NCI-H1436 (cell line): ENCODE measurements at regions not wholly inside any gene's neighbourhood (a gene's known extent, or its start where the extent isn't known, plus 50 kb on each side); places are given as distances from the start of the nearest gene placed in this dataset.
A peak's percentile ranks its signal among the peaks of the same experiment; 100 is the strongest.

Experiments
- DNase-seq: peaks from one replicate; lab custom pipeline; 2025; lab: John Stamatoyannopoulos, UW

DNA sequence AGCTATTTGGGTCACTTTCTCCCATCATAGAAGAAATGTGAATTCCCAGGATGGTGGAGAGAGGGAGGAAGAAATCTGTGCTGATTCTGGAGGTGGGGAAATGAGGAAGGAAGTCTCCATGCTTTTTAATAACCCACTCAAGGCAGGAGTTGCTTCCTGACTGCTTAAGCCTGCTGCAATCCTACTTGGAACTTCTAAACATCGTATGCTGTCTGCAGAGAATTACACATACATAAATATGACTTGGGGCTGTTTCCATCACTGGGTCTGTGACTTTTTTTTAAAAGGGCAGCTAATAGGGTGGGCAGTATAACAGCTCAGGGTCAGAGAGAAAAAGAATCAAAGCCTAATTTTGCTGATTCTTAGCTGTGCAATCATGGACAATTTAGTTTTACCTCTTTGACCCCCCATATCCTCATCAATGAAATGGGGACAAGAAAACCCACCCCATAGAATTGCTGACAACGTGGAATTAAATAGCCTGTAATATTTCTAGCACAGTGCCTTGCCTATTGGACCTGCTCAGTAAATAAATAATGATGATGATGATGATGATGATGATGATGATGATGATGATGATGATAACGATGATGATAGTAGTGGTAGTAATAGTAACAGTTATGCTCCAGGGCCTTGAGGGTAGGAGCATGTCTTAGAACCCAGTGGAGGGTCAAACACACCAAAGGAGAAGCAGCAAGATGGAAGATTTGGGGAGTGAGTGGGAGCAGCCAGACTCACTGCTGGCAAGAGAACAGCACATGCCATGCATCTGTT is 166.7 kb upstream of the LRFN2 start:
- DNase-seq = no peak

DNA sequence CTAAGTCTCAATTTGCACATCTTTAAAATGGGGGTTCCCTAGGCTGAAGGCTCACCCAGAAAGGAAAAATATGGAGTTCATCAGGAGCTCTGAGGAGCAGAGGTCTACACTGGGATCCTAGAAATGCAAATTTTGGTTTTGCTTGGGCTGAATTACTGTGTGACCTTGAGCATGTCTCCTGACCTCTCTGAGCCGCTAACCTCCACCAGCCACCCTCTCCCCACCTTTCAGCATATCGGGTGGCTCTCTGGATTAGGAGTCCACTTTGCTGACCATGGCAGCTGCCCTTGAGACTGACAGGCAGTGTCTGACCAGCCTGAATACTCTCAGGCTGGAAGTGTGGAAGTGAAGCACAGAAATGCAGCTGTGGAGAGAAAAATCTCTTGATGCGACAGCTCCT is 165.9 kb upstream of the LRFN2 start:
- no peak for DNase-seq

DNA sequence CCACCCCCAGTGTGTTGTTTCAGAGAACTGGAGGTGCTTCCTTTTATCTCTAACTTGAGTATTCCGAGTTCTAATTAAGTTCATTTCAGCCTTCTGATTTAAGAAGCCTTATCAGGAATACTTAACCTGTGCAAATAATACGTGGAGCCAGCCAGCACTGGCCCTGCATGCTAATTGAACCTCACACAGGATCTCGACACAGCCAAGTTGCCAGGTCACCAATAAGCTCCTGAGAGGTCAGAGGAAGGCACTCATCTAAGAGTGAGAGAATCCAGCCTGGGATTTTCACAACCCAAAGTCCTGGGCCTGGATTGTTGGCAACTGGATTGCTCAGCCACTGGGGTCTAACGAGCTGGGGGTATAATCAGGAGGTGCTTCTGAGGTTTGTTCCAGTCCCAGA is 157.7 kb upstream of the LRFN2 start:
- DNase-seq = no peak

DNA sequence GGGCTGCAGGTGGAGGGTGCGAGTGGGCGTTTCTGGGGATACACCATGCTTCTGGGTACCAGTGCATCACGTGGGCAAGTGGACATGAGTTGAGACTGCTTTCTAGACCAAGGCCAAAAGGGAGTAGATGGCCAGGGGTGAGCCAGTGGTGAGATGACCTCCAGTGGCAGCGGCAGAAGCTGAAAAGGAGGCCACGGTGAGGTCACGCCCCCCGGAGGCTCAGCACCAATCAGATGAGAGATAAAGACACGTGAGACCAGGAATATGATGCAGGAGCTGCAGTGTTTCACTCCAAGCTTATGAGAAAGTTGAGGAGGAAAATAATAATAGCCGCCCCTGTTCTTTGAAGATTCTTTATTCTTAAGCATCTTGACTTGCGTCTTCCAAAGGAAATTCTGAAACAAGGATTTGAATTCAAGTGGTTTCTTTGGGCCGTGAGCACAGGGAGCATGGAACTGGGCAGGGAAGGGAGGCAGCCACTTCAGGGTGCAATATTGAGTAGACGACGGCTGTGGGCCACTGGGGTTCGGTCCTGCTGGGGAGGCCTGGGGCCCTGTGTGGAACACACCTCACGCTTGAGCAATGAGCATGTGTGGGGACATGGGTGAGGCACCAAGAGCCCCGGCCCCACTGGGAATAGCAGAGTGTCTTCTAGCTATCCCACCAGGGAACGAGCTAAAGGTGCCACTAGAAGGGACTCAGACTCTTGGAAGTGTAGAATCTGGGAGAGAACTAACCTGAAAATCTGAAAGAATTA is 156.7 kb upstream of the LRFN2 start:
- no peak for DNase-seq

DNA sequence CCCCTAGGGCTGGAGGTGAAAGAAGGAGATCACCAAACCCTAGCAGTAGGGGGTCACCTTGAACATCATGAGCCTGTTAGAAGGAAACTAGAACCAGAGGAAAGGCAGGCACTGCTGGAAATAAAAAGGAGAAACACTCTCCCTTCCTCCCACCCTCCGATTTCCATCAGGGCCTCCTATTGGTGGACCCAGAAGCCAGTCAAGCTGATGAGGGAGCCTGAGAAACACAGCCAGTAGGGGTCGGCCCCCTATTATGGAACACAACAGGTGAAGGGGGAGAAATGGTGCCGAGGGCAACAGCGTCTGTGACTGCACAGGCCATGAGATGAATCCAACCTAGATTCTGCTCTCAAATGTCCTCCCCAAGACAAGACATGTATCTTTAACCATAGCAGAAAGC is 156.1 kb upstream of the LRFN2 start:
- DNase-seq = no peak

DNA sequence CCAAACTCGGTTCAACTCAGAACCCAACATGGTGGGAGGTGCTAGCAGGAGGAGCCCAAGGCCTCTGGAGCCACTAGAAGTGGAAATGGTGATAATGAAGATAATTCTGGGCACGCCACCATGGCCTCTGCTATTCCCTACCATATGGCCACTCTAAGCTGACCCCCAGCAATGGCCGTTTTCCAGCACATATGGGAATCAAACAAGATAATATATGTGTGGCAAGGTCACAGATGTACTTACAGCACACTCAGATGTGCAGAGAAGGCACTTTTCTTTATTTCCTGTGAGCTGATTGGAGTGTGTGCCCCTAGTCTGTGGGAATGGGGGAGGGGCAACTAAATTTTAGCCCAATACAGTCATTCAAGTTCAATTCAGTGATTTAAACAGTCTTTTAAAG is 153.4 kb upstream of the LRFN2 start:
- no peak for DNase-seq

DNA sequence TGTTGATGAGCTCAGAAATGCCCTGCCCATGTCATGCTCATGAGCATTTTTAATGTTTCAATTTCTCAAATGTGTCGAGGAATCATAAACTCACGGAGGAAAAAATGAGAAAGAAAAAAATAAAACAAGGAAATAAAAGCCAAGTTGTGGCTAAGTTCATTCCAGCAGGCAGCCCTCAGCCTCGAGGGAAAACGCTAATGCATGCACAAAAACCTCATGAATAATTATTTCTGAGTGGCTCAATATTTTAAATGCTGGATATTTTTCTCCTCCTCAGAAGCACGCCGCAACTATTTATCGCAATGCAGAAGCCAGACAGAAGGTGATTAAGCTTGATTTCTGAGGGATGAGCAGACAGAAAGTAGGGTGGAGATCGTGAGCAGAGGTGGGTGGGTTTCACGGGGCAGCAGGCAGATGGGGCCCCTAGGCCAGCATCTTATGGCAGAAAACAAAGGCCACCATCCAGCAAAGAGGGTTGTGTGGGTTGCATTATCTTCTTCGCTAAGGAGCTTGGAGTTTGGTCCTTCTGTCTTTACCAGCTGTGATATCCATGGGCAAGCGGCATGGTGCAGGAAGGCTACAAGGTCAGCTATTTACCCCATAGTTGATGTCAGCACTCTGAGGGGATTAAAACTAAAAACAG is 151.5 kb upstream of the LRFN2 start:
- no peak for DNase-seq

DNA sequence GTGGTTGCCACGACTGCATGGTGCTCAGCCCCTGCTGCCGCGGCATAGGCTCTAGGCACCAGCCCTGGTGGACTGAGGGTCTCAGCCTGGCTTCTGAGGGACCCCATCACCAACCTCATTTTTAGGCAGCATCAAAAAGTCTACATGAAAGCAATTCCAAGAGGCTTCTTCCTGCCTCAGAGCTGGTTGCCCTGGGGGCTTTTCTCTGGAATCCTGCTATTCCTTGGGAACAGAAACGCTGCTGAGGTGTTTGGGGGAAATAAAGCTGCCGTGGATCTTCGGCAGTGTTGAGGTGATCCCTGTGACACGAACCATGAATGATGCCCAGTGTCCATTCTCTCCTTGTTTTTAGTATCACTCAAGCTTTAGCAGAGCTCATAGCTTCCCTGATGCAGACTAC is 148.4 kb upstream of the LRFN2 start:
- no peak for DNase-seq

DNA sequence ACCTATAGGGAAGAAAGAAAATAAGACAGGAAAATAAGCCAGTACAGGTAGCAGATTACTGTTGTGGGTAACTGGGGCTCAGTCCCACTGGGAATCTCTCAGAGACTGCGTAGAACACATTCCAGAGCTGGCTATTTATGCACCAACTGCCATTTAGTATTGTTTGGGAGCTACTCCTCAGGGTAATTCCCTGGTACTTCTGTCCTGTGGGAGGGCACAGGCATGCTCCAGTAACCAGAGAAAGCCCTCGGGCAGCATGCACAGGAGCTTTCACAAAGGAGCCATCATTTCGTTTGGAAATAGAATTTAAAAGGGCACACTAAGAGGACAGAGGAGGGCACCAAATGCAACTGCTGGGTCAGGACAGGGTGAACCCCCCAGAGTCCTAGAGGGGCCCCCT is 148.0 kb upstream of the LRFN2 start:
- DNase-seq = no peak

DNA sequence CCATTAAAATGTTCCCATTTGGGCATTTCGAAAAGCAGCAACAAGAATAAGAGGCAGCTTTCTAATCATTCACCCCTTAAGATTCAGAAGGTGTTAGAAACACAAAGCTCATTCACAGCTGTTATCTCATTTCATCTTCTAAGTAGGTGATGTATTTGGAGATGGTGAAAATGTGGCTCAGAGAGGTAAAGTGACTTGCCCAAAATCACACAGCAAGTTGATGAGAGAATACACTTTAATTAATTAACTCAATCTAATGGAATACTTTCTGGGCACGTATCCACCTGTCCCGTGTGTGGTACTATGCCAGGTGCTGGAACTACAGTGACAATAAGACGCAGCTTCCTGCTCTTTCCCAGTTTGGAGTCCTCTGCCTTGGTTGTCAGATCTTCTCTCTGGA is 147.4 kb upstream of the LRFN2 start:
- DNase-seq = no peak

DNA sequence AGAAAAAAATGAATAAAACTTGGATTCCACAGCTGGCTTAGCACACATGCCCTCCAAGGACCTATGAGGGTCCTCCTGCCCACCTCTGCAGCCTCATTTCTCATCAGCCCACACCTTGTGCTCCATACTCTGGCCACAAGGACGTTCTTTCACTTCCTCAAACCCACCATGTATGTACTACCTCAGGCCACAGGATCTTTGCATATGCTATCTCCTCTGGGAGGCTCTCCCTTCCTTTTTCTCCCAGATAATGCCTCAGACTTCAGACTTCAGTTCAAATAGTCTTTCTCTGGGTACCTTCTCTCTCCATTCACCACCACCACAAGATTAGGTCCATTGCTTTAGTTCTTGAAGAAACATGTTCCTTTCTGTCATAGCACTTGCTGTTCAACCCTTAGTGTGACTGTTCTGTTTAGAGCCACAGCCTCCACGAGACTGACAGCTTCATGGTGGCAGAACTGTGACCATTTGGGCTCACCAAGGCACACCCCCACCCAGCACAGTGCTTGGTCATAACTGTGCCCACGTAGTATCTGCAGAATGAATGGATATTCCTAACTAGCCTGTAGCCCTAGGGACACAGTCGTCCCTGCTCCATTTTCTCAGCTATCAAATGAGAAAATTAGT is 146.7 kb upstream of the LRFN2 start:
- DNase-seq = no peak

DNA sequence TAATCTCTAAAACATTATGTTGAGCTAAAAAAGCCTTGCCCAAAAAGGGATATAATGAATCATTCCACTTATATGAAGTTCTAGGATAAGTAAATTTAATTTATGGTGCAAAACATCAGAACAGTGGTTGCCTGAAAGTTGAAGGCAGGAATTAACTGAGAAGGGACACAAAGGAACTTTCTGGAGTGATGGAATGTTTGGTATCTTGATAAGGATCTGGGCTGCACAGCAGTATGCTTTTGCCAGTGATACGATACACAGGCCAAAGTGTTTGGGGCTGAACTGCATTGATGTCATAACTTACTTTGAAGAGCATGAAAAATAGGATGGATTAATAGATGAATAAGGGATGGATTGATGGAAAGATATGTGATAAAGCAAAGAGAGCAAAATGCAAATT is 146.1 kb upstream of the LRFN2 start:
- DNase-seq = no peak

DNA sequence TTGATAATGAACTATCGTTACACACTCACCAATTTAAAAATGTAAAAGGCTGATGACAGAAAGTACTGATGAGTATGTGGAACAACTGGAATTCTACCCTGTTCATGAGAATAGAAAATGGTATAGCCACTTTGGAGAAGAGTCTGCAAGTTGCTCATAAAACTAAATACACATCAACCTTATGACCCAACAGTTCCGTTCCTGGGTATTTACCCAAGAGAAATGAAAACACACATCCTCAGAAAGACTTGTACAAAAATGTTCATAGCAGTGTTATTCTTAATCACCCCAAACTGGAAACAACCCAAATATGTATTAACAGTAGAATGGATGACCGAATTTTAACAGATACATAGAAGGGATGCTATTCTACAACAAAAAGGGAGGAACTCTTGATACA is 145.7 kb upstream of the LRFN2 start:
- DNase-seq = no peak

DNA sequence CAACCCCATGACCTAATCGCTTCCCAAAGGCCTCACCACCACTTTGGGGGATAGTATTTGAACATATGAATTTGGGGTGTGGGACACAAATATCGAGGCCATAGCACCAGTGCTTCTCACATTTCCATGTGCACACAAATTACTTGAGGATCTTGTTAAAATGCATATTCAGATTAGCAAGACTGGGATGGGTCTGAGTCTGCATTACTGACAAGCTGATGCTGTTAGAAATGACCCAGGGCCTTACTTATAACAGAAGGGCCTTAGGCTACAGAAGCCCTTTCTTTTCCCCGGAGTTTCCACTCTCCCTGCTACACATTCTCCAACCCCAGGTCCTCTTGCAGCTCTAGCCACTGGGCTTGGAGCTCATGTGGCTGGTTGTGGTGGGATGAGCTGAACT is 141.5 kb upstream of the LRFN2 start:
- DNase-seq = no peak

DNA sequence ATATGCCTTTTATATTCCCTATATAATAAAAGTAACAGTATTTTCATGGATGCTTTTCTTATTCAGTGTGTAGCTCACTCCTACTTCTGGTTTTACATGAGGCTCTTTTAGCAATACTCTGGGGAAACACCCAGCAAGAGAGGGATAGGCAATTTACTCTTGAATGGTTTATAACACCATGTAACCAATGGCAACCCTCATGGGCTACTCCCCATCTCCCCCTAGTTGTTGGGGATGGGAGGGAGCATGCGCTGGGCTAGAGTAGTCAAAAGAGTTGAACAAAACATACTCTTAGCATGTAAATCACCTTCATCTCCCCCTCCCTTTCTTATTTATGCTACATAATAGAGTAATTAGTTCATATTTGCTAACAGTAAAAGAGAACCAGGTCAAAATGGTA is 140.1 kb upstream of the LRFN2 start:
- DNase-seq = peak; percentile 88

DNA sequence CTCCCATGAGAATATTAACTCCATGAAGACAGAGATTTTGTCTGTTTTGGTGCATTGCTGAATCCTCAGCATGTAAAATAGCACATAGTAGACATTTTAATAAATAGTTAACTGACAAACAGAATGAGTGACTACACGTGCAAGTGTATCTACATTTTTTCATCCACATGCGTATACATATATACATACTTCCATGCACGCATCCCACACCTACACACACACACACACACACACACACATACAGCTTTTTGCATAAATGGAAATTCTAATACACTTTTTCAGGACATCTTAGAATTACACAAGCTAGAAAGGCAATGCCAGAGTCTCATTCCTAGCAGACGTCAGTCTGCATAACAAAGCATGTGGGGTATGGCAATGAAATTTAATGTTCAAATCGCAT is 139.7 kb upstream of the LRFN2 start:
- no peak for DNase-seq

DNA sequence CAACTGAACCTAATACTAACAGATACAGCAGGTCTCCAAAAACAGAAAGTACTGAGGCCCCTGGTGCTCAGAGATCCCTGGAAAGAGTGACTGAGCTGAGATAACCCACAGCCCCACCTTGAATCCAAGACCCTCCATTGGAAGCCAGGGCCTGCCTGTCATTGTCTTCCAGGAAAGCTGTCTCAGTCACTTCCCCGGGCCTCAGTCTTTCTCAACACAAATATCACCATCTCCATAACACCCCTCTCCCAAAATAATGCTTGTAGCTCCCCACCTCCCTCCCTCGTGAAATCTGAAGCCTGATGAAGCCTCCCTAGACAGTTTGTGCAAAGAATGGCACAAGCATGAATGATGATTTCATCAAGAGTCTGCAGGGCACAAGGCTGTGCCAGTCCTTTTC is 138.2 kb upstream of the LRFN2 start:
- DNase-seq = no peak

DNA sequence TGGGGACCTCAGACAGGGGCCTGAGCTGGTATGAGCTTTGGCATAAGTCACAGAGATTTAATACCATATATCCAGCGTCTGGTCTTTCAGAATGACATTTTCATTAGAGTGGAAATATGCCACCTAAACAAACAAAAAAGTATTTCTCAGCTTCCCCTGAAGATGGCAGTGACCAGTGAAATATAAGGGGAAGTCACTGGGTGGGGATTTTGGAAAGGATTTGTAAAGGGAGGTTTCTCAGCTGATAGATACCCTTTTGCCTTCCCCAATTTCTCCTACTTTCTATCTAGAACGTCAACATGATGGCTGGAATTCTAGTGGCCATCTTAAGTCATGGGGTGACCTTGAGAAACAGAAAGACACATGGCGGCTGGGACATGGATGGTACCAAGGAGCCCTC is 137.7 kb upstream of the LRFN2 start:
- no peak for DNase-seq

DNA sequence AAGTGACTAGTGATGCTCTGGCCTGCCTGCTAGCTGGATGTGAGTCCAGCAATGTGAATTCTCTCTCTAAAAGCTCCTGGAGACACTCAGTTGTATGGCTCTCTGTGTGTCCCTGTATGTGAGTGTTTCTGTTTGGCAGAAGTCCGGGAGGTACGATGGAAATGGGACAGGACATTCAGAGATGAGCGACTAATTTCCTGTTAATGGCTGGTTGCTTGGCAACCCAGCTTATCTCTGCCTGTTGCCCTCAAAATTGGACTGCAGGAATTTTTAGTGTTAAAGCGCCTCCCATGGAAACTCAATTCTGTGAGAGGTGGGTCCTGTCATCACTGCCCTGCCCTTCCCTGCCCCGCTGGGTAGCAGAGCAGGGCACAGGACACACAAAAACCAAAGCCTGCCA is 136.8 kb upstream of the LRFN2 start:
- DNase-seq = no peak

DNA sequence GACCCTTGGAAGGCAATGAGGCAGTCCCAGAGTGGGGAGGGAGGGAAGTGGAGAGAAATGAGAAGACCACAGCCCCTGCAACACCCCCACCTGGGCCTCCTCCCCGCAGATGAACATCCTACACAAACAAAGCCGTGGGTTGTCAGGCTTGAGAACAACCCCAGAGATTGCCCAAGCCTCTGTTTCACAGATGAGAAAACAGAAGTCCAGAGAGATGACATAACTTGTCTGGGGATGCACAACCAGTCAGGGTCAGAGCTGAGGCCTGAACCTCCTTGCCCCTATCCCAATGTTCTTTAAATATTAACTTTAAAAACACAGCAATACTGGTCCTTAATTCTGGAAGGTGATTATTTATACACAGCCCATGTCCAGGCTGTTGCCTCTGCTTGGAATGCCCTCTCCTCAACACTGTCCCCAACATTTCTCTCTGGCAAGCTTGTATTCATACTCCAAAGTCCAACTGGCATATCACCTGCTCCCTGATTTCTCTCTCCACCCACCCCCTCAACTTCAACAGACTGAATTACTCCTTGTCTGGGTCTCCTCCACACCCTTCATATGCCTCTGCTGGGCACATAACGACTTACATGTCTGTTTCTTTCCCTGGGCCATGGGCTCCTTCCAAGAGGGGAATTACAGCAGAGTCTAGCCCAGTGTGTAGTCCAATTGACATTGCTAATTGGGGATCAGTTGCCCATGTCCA is 135.5 kb upstream of the LRFN2 start:
- no peak for DNase-seq

DNA sequence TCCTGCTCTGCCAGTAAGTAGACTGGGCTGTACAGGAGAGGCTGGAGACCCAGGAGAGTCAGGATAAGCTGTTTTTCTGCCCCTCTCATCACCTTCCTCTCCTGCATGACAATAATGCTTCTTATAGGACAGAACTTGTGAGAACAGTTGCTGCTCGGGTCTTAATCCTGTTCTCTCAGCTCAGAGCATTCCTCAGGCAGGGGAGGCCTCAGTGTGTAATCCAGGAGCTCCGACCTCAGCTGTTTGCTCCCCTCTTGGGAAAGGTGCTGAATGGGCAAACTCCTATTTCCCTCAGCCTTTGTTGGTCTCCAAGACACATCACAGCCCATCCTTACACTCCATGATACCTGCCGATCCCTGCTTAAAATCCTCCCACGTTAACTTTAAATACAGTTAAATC is 134.9 kb upstream of the LRFN2 start:
- no peak for DNase-seq

DNA sequence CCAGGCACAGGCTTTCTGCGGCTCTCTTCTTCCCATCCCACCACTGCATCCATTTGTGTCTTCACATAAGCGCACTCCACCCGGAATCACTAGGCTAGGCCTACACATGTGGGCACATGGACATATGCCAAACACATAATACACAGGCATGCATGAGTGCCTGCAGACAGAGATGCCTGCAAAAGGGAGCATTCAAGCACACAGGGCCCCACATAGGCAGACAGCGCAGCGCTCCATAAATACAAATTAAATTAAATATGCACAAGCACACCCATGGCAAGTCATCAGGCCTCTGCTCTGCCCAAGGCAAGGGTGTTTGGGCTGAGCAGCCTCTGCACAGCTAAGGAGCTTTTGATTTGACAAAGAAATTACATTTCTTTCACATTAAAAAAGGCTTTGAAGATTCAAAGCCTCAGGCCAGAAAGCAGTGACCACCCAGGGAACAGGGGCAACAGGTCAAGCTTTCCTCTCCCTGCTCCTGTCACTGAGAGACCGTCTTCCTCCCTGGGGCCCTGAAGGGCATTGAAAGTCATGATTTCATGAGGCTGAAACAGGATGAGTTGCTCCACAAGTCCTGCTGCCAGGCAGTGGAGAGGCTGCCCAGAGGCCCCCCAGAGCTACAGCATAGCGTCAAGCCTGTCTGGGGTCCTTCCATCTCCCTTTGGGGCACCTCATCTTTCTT is 134.2 kb upstream of the LRFN2 start:
- no peak for DNase-seq
